ENCODE measurements at regions not wholly inside any gene's neighbourhood (a gene's known extent, or its start where the extent isn't known, plus 50 kb on each side); places are given as distances from the start of the nearest gene placed in this dataset.

DNA sequence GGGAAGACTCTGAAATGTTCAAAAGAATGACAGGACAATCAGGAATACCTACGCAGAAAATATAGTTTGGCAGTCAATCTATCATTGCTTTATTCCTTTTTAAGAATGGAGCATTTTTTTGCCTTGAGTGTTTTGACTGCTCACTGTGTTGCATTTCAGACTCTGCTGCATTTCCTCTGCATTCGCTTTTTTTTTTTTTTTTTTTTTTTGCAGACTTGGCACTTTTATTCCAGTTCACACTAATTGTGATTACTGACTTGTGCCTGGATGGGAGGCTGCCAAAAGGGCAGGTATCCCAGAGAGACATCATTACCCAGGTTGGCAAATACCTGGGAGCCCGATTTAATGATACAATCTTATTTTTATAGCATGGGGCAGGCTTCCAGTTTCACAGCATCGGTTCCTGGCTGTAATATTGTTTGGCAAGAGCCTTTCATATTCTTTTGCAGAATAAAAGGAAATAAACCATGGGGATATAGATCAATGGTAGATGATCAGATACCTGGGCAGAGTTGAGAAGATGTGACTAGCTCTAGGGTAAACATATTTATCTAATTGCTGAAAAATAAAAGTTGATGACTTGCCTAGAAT lies 1132.6 kb downstream of the MAT2B start:
- TF ChIP-seq, protein P1, sequence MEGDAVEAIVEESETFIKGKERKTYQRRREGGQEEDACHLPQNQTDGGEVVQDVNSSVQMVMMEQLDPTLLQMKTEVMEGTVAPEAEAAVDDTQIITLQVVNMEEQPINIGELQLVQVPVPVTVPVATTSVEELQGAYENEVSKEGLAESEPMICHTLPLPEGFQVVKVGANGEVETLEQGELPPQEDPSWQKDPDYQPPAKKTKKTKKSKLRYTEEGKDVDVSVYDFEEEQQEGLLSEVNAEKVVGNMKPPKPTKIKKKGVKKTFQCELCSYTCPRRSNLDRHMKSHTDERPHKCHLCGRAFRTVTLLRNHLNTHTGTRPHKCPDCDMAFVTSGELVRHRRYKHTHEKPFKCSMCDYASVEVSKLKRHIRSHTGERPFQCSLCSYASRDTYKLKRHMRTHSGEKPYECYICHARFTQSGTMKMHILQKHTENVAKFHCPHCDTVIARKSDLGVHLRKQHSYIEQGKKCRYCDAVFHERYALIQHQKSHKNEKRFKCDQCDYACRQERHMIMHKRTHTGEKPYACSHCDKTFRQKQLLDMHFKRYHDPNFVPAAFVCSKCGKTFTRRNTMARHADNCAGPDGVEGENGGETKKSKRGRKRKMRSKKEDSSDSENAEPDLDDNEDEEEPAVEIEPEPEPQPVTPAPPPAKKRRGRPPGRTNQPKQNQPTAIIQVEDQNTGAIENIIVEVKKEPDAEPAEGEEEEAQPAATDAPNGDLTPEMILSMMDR (IDR thresholded peaks at IDR 0.05 in 4 of 5, conservative IDR thresholded peaks at IDR 0.05 in 1 of 5) = no peak
- TF ChIP-seq POLR2A (IDR thresholded peaks at IDR 0.05) = no peak

Data from gastrocnemius medialis (tissue), 4 donors.